Thyroid gland (tissue), 4 donors: ENCODE measurements at regions not wholly inside any gene's neighbourhood (a gene's known extent, or its start where the extent isn't known, plus 50 kb on each side); places are given as distances from the start of the nearest gene placed in this dataset.
A peak's percentile ranks its signal among the peaks of the same experiment; 100 is the strongest.

ENCODE experiments used
- DNase-seq, 2 donors: peaks; one replicate each; pipeline ENCODE4 v3.0.0-alpha.2; 2019
- H3K27ac ChIP-seq, 3 donors: fragments of 200-600 bp; sonication (generic); 1 replicate in 2 of 3; 2 replicates in 1 of 3; pipeline ENCODE4 v1.5.1; 2016 to 2019; ENCODE audit warnings: mild to moderate bottlenecking in 1 of 3, moderate library complexity in 1 of 3
- H3K27me3 ChIP-seq: fragments of 200-600 bp; sonication (generic); one replicate; pipeline ENCODE4 v1.5.1; 2019
- H3K36me3 ChIP-seq, 2 donors: fragments of 200-600 bp; sonication (generic); one replicate each; pipeline ENCODE4 v1.5.1; 2016 to 2019
- H3K4me1 ChIP-seq, 2 donors: fragments of 200-600 bp; sonication (generic); one replicate each; pipeline ENCODE4 v1.5.1; 2017 to 2019
- H3K4me3 ChIP-seq, 3 donors: fragments of 200-600 bp; sonication (generic); replicated peaks in 1 of 3; 1 replicate in 2 of 3; 2 replicates in 1 of 3; pipeline ENCODE4 v1.5.1; 2016; ENCODE audit warnings: mild to moderate bottlenecking in 1 of 3
- H3K9me3 ChIP-seq: fragments of 200-600 bp; sonication (generic); one replicate; pipeline ENCODE4 v1.5.1; 2017
- CTCF ChIP-seq, 6 experiments: fragments of 200-600 bp in 3 of 6; fragments of 450-650 bp in 3 of 6; sonication (generic) in 3 of 6; IDR thresholded peaks; one replicate each; pipeline ENCODE4 v1.5.1; 2016 to 2019; ENCODE audit warnings: antibody characterized with exemption in 6 of 6, mild to moderate bottlenecking in 2 of 6, inconsistent platforms in 1 of 6, moderate library complexity in 1 of 6
- POLR2A ChIP-seq, 2 donors: fragments of 450-650 bp; IDR thresholded peaks; one replicate each; pipeline ENCODE4 v1.6.1; 2017; ENCODE audit warnings: antibody characterized with exemption in 2 of 2, mild to moderate bottlenecking in 2 of 2, moderate library complexity in 1 of 2
- WGBS, 2 donors: methylation state at CpG; one replicate each; pipeline ENCODE4 v1.1.5; 2017; 5-methylcytosine and 5-hydroxymethylcytosine counted together
- intact Hi-C: fragments of 100-400 bp; cut with DNase I; formaldehyde crosslinking; loops from one replicate; pipeline ENCODE4 v1.15.1; 2023

DNA sequence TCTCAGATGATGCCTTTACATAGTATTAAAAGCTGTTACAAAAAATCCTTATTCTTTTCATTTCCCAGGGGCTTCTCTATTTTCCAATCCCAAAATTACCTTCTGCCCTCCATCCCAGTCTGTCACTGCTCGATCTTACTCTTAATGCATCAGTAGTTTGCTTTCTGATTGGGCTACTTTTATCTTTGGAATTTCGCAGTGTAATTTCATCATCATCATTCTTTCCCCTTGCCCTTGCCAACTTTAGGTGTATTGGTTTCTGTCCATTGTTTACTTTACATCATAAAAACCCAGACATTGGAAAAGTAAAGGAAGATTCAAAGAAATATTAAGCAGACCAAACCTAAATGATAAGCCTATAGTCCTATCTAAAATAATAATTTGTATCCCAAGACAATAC lies 457.2 kb downstream of the PIK3C3 start:
- TF ChIP-seq CTCF (IDR thresholded peaks at IDR 0.05) (no peak), POLR2A (IDR thresholded peaks at IDR 0.05) (no peak)
- no peaks in the 10 kb centered on the region for H3K27me3 ChIP-seq
- no peak for DNase-seq
- intact Hi-C loops = no loop called here
- WGBS, 2 donors = 72 to 82% methylated on average over 2 of the region's 2 CpGs
- H3K4me1 ChIP-seq = peaks cover 0 to 4% of the 10 kb centered on the region in 2 donors
- no peak overlapping the region for H3K27ac ChIP-seq
- H3K36me3 ChIP-seq = no peaks in the 10 kb centered on the region
- H3K9me3 ChIP-seq = no peaks in the 10 kb centered on the region
- no peak overlapping the region for H3K4me3 ChIP-seq

GRCh38 chr18:42412896-42413295 lies 457.9 kb downstream of the PIK3C3 start:
- no peak for TF ChIP-seq POLR2A (IDR thresholded peaks at IDR 0.05)
- TF ChIP-seq CTCF (IDR thresholded peaks at IDR 0.05) = no peak
- 88 to 98% methylated on average over 2 of the region's 2 CpGs for WGBS, 2 donors
- H3K27ac ChIP-seq = no peak overlapping the region
- peaks cover 0 to 4% of the 10 kb centered on the region in 2 donors for H3K4me1 ChIP-seq
- no peak for DNase-seq
- H3K9me3 ChIP-seq = no peaks in the 10 kb centered on the region
- H3K4me3 ChIP-seq = no peak overlapping the region
- H3K27me3 ChIP-seq = no peaks in the 10 kb centered on the region
- intact Hi-C loops = no loop called here
- no peaks in the 10 kb centered on the region for H3K36me3 ChIP-seq

DNA sequence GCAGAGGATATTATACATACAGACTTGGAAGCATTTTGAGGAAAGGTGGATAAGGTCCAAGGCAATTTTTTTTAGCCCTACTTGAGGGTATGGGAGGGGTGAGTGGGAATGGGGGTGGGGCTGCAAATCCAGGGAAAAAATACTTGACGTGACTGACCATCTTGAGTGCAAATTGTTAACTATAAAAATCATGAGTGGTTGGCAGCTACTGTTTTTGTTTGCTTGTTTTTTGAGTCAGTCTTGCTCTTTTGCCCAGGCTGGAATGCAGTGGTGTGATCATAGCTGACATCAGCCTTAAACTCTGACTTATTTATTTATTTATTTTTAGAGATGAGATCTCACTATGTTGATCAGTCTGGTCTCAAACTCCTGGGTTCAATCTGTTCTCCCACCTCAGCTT lies 458.8 kb downstream of the PIK3C3 start:
- WGBS, 2 donors = 38 to 48% methylated on average over 1 of the region's 1 CpG
- intact Hi-C loops = no loop called here
- TF ChIP-seq POLR2A (IDR thresholded peaks at IDR 0.05) (no peak), CTCF (IDR thresholded peaks at IDR 0.05) (no peak)
- H3K36me3 ChIP-seq = no peaks in the 10 kb centered on the region
- peak in 1 of 2 donors; percentile 21 for DNase-seq
- H3K27me3 ChIP-seq = no peaks in the 10 kb centered on the region
- H3K4me3 ChIP-seq = no peak overlapping the region
- H3K27ac ChIP-seq = no peak overlapping the region
- H3K9me3 ChIP-seq = no peaks in the 10 kb centered on the region
- H3K4me1 ChIP-seq = peaks cover 0 to 4% of the 10 kb centered on the region in 2 donors

GRCh38 chr18:42414756-42415454 lies 459.9 kb downstream of the PIK3C3 start:
- Histone ChIP-seq H3K9me3 (no peaks in the 10 kb centered on the region), H3K36me3 (no peaks in the 10 kb centered on the region), H3K27ac (no peak overlapping the region), H3K4me3 (no peak overlapping the region), H3K27me3 (no peaks in the 10 kb centered on the region), H3K4me1 (peaks cover 0 to 4% of the 10 kb centered on the region in 2 donors)
- intact Hi-C loops = no loop called here
- WGBS, 2 donors = 72 to 77% methylated on average over 7 of the region's 7 CpGs
- no peak for DNase-seq
- TF ChIP-seq CTCF (IDR thresholded peaks at IDR 0.05) (no peak), POLR2A (IDR thresholded peaks at IDR 0.05) (no peak)

DNA sequence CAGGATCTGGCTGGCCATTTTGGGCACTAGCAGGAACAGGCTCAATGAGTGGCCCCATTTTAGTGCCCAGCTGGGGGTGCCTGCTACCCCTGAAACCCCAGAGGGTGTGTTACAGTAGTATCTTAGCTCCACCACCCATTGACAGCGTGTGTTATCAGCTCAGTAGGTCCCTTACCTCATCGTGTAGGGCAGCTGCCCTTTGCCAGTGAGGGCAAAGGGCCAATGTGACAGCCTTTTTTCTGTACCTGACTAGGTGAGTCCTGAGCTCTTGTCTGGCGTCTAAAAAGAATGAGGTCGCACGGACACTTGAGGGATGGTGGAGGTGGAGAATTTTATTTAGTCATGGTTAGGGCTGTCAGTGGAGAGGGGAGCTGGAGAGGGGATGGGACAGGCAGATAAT lies 462.2 kb downstream of the PIK3C3 start:
- intact Hi-C loops = no loop called here
- no peak overlapping the region for H3K27ac ChIP-seq
- H3K4me3 ChIP-seq = no peak overlapping the region
- no peaks in the 10 kb centered on the region for H3K36me3 ChIP-seq
- H3K9me3 ChIP-seq = no peaks in the 10 kb centered on the region
- WGBS, 2 donors = 93 to 97% methylated on average over 5 of the region's 5 CpGs
- peaks cover 0 to 4% of the 10 kb centered on the region in 2 donors for H3K4me1 ChIP-seq
- DNase-seq = no peak
- TF ChIP-seq POLR2A (IDR thresholded peaks at IDR 0.05) = no peak
- no peak for TF ChIP-seq CTCF (IDR thresholded peaks at IDR 0.05)
- no peaks in the 10 kb centered on the region for H3K27me3 ChIP-seq
